GM19324 (cell line): ENCODE measurements at regions not wholly inside any gene's neighbourhood (a gene's known extent, or its start where the extent isn't known, plus 50 kb on each side); places are given as distances from the start of the nearest gene placed in this dataset.

ENCODE experiments used
- ATAC-seq: cut with Tn5 transposase; IDR thresholded peaks from one replicate; pipeline ENCODE4 v1.9.1; 2021; ENCODE audit warnings: mild to moderate bottlenecking, moderate library complexity; ENCODE audit not compliant: unreplicated experiment, low FRiP score

- no peak for ATAC-seq
Observed at GRCh38 chr14:82411298-82411697, 877.6 kb upstream of the SEL1L start.

DNA sequence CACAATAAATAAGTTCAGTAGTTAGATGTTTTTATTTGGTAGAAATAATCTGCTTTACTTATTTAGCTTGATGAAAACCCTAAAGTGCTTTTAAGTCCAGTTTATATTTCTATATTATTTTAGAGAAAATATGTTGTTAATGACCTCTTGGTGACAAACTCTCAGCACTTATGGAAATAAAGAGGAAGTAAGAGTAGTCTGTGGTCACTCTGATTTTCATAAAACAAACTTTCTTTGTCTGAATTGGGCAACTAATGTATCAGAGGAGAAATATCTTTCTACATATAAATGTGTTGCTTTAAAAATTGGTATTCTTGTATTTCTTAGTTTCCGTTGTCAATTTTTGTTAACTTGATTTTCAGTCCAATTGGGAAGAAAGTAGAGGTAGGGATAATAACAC is 878.9 kb upstream of the SEL1L start:
- no peak for ATAC-seq

DNA sequence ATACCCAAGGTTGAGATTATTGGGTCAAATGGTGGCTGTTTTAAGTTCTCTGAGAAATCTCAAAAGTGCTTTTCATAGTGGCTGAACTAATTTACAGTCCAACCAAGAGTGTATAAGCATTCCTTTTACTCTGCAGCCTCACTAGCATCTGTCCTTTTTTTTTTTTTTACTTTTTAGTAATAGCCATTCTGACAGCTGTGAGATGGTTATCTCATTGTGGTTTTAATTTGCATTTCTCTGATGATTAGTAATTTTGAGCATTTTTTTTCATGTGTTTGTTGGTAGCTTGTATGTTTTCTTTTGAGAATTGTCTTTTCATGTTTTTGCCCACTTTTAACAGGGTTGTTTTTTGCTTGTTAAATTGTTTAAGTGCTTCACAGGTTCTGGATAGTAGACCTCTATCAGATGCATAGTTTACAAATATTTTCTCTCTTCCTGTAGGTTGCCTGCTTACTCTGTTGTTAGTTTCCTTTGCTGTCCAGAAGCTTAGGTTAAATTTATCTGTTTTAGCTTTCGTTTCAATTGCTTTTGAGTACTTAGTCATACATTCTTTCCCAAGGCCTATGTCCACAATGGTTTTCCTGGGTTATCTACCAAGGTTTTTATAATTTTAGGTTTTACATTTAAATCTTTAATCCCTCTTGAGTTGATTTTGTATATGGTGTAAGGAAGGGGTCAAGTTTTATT is 881.3 kb upstream of the SEL1L start:
- no peak for ATAC-seq

DNA sequence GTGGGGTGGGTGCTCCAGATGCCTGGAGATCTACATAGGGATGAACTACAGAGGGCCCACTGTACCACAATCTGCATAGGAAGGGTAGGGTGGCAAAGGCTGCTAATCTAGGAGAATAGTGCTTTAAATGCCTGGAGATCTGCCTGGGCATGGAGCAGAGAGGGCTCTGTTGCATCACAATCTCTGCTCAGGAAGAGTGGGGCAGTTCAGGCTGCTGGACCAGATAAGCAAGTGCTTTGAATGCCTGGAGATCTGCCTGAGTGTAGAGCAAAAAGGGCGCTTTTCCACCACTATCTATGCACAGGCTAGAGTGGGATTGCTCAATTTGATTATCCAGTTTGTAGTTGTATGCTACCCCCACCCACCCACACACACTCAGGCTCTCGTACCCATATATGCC is 886.3 kb upstream of the SEL1L start:
- no peak for ATAC-seq

- ATAC-seq, result no peak
Observed at GRCh38 chr14:82420871-82421270, 887.2 kb upstream of the SEL1L start.

GRCh38 chr14:82421286-82421685 is 887.6 kb upstream of the SEL1L start:
- ATAC-seq, result no peak

- ATAC-seq, result no peak
Observed at GRCh38 chr14:82422230-82422629, 888.6 kb upstream of the SEL1L start.

- no peak for ATAC-seq
Observed at GRCh38 chr14:82425261-82425660, 891.6 kb upstream of the SEL1L start.

GRCh38 chr14:82431031-82431430 is 897.4 kb upstream of the SEL1L start:
- no peak for ATAC-seq

GRCh38 chr14:82432301-82433105 is 898.9 kb upstream of the SEL1L start:
- ATAC-seq, result no peak

- ATAC-seq, result no peak
Observed at GRCh38 chr14:82438436-82438835, 904.8 kb upstream of the SEL1L start.

DNA sequence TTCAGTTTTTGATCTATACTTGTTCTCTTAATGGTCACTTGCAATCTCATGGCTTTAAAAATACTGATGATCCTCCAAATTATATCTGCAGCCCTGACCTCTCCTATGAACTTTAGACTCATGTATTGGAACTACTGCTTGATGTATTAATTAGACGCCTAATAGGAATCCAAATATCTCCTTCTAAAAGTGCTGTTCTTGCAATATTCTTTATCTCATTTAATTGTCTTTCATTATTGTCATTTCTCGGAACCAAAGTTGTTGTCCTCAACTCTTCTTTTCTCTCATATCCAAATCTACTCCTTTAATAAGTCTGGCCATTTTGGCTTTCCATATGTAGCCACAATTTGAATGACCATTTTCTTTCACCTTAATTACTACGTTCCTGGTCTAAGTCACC is 907.6 kb upstream of the SEL1L start:
- no peak for ATAC-seq

- ATAC-seq, result no peak
Observed at GRCh38 chr14:82445810-82446570, 912.3 kb upstream of the SEL1L start.

- ATAC-seq, result no peak
Observed at GRCh38 chr14:82447586-82447985, 913.9 kb upstream of the SEL1L start.

- no peak for ATAC-seq
Observed at GRCh38 chr14:82449926-82450468, 916.3 kb upstream of the SEL1L start.

DNA sequence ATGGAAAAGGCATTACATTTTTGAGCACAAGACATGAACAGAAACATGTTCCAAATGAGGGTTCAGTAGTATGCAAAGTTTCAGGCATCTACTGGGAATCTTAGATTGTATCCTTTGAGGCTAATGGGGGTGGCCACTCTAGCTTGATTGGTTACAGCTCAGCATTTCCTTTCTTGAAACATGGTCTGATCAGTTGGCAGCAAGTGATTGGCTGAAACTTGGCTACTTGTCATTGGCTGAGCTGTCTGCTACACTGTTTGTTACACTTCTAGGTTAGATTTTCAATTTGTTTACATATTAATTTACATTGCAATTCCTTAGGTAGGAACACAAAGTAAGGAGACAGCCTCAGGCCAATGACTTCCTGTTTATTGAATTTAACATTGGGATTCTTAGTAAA is 918.0 kb upstream of the SEL1L start:
- no peak for ATAC-seq

GRCh38 chr14:82482345-82482744 is 948.7 kb upstream of the SEL1L start:
- no peak for ATAC-seq

- ATAC-seq, result no peak
Observed at GRCh38 chr14:82488473-82488872, 954.8 kb upstream of the SEL1L start.

DNA sequence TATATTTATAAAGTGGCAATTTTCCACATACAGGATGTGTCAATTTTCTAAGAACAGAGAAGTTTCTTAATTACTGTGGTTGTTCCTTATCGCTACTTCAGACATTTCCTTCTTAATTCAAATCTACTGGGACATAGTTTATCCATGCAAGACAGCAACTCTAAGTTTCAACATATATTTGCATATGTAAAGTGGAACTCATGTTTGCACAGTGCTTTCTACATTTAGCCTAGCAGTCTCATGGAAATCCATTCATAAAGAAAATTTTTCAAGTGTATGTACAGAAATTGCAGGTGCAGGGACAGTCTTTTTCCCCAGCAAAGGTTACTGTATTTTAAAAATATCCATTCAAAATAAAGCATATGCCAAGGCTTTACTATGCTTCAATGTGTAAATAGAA is 956.7 kb upstream of the SEL1L start:
- ATAC-seq, result no peak

DNA sequence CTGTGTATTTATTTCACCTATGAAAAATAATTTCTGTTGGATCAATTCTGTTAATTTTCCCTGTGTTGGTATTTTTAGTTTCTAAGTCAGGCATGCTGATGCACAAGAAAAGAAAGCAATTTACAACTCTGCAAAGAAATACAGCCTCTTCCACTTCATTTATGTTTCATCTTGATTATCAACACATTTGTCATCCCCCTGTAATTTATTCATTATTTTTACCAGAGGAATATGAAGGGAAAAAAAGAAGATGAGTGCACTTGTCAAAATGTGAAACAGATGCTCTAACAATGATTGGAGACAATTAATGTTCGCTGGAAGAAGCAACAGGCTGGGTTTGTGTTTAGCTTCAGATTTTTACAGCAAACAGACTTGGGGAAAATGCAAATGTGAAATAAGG is 958.5 kb upstream of the SEL1L start:
- no peak for ATAC-seq

- ATAC-seq, result no peak
Observed at GRCh38 chr14:82500222-82500621, 966.6 kb upstream of the SEL1L start.
